GM19438 (cell line): ENCODE measurements at regions not wholly inside any gene's neighbourhood (a gene's known extent, or its start where the extent isn't known, plus 50 kb on each side); places are given as distances from the start of the nearest gene placed in this dataset.
"Not testable (repeated sequence)": the region's sequence is repeated elsewhere in the genome, so short reads cannot be mapped to it uniquely, and the experiment has no call there.

ENCODE experiments used
- ATAC-seq: cut with Tn5 transposase; IDR thresholded peaks from one replicate; pipeline ENCODE4 v1.9.1; 2021; ENCODE audit warnings: low read depth; ENCODE audit not compliant: unreplicated experiment

GRCh38 chr6:135129136-135129856, 51.8 kb upstream of the MYB start:
- peak; percentile 62 for ATAC-seq

GRCh38 chr6:135128268-135128914, 52.7 kb upstream of the MYB start:
- peak; percentile 80 for ATAC-seq

GRCh38 chr6:135126729-135127128, 54.4 kb upstream of the MYB start:
- ATAC-seq: no peak

- no peak for ATAC-seq
Observed at GRCh38 chr6:135126034-135126433, 55.1 kb upstream of the MYB start.

- no peak for ATAC-seq
Observed at GRCh38 chr6:135121434-135121833, 59.7 kb upstream of the MYB start.

- ATAC-seq: no peak
Observed at GRCh38 chr6:135118134-135118730, 62.9 kb upstream of the MYB start.

GRCh38 chr6:135117413-135117968, 62.9 kb upstream of the HBS1L start:
- no peak for ATAC-seq

GRCh38 chr6:135116571-135116970, 61.9 kb upstream of the HBS1L start:
- no peak for ATAC-seq

GRCh38 chr6:135115834-135116233, 61.2 kb upstream of the HBS1L start:
- no peak for ATAC-seq

GRCh38 chr6:135115411-135115810, 60.8 kb upstream of the HBS1L start:
- no peak for ATAC-seq

- peak; percentile 65 for ATAC-seq
Observed at GRCh38 chr6:135114355-135115145, 59.9 kb upstream of the HBS1L start.

- no peak for ATAC-seq
Observed at GRCh38 chr6:135113860-135114259, 59.2 kb upstream of the HBS1L start.

- not testable (repeated sequence) for ATAC-seq
Observed at GRCh38 chr6:135112951-135113350, 58.3 kb upstream of the HBS1L start.

- not testable (repeated sequence) for ATAC-seq
Observed at GRCh38 chr6:135110261-135110781, 55.7 kb upstream of the HBS1L start.

GRCh38 chr6:135109761-135110160, 55.1 kb upstream of the HBS1L start:
- ATAC-seq: no peak

- no peak for ATAC-seq
Observed at GRCh38 chr6:135108692-135109091, 54.1 kb upstream of the HBS1L start.

GRCh38 chr6:135106611-135107010, 52.0 kb upstream of the HBS1L start:
- no peak for ATAC-seq

GRCh38 chr6:135105710-135106109, 51.1 kb upstream of the HBS1L start:
- no peak for ATAC-seq

- no peak for ATAC-seq
Observed at GRCh38 chr6:135105299-135105698, 50.7 kb upstream of the HBS1L start.
